ENCODE measurements at regions not wholly inside any gene's neighbourhood (a gene's known extent, or its start where the extent isn't known, plus 50 kb on each side); places are given as distances from the start of the nearest gene placed in this dataset.

- H3K27ac ChIP-seq (ENCODE audit: low read depth, low read length), result no peak overlapping the region
- H4K20me1 ChIP-seq (ENCODE audit: control insufficient read depth, insufficient read depth, low read depth, low read length), result no peaks in the 10 kb centered on the region
- no peak overlapping the region for H3K4me3 ChIP-seq (ENCODE audit: low read length)
- no peaks in the 10 kb centered on the region for H3K9me3 ChIP-seq (ENCODE audit: control insufficient read depth, insufficient read depth, low read length)
- TF ChIP-seq EZH2phosphoT487 (IDR thresholded peaks at IDR 0.05; ENCODE audit: borderline replicate concordance, low read length) (no peak), CTCF (IDR thresholded peaks at IDR 0.05; ENCODE audit: low read depth, low read length, poor library complexity, severe bottlenecking) (no peak)
- no peaks in the 10 kb centered on the region for H3K36me3 ChIP-seq (ENCODE audit: control insufficient read depth, low read length)
- no peaks in the 10 kb centered on the region for H3K27me3 ChIP-seq (ENCODE audit: control insufficient read depth, low read length)
- no peaks in the 10 kb centered on the region for H3K79me2 ChIP-seq (ENCODE audit: control insufficient read depth, low read length)
- H3F3A ChIP-seq (ENCODE audit: control insufficient read depth, insufficient read depth), result no peaks in the 10 kb centered on the region
- H3K4me1 ChIP-seq (ENCODE audit: control insufficient read depth, low read length), result no peaks in the 10 kb centered on the region
- no peak overlapping the region for H3K4me2 ChIP-seq (ENCODE audit: low read length)
- no peaks in the 10 kb centered on the region for H3K9me2 ChIP-seq (replicated peaks; ENCODE audit: control insufficient read depth, low read length)
Measured at GRCh38 chr4:158347556-158347955, 137.3 kb downstream of the TMEM144 start.

- TF ChIP-seq CTCF (IDR thresholded peaks at IDR 0.05; ENCODE audit: low read depth, low read length, poor library complexity, severe bottlenecking) (no peak), EZH2phosphoT487 (IDR thresholded peaks at IDR 0.05; ENCODE audit: borderline replicate concordance, low read length) (no peak)
Measured at GRCh38 chr4:158350161-158350560, 139.9 kb downstream of the TMEM144 start.

GRCh38 chr4:158353541-158354304 is 143.4 kb downstream of the TMEM144 start:
- no peak for TF ChIP-seq CTCF (IDR thresholded peaks at IDR 0.05; ENCODE audit: low read depth, low read length, poor library complexity, severe bottlenecking)
- no peak for TF ChIP-seq EZH2phosphoT487 (IDR thresholded peaks at IDR 0.05; ENCODE audit: borderline replicate concordance, low read length)
- Histone ChIP-seq H3K9me2 (replicated peaks; ENCODE audit: control insufficient read depth, low read length) (no peaks in the 10 kb centered on the region), H3F3A (ENCODE audit: control insufficient read depth, insufficient read depth) (no peaks in the 10 kb centered on the region), H4K20me1 (ENCODE audit: control insufficient read depth, insufficient read depth, low read depth, low read length) (no peaks in the 10 kb centered on the region), H3K4me1 (ENCODE audit: control insufficient read depth, low read length) (no peaks in the 10 kb centered on the region), H3K79me2 (ENCODE audit: control insufficient read depth, low read length) (no peaks in the 10 kb centered on the region), H3K27ac (ENCODE audit: low read depth, low read length) (no peak overlapping the region), H3K27me3 (ENCODE audit: control insufficient read depth, low read length) (no peaks in the 10 kb centered on the region), H3K4me2 (ENCODE audit: low read length) (no peak overlapping the region), H3K9me3 (ENCODE audit: control insufficient read depth, insufficient read depth, low read length) (no peaks in the 10 kb centered on the region), H3K4me3 (ENCODE audit: low read length) (no peak overlapping the region), H3K36me3 (ENCODE audit: control insufficient read depth, low read length) (no peaks in the 10 kb centered on the region)

More at GRCh38 chr4:158350161-158350560, 139.9 kb downstream of the TMEM144 start:
- Histone ChIP-seq H3F3A (ENCODE audit: control insufficient read depth, insufficient read depth) (no peaks in the 10 kb centered on the region), H3K4me3 (ENCODE audit: low read length) (no peak overlapping the region), H3K4me2 (ENCODE audit: low read length) (no peak overlapping the region), H3K27me3 (ENCODE audit: control insufficient read depth, low read length) (no peaks in the 10 kb centered on the region), H3K9me3 (ENCODE audit: control insufficient read depth, insufficient read depth, low read length) (no peaks in the 10 kb centered on the region), H4K20me1 (ENCODE audit: control insufficient read depth, insufficient read depth, low read depth, low read length) (no peaks in the 10 kb centered on the region), H3K36me3 (ENCODE audit: control insufficient read depth, low read length) (no peaks in the 10 kb centered on the region), H3K4me1 (ENCODE audit: control insufficient read depth, low read length) (no peaks in the 10 kb centered on the region), H3K27ac (ENCODE audit: low read depth, low read length) (no peak overlapping the region), H3K79me2 (ENCODE audit: control insufficient read depth, low read length) (no peaks in the 10 kb centered on the region), H3K9me2 (replicated peaks; ENCODE audit: control insufficient read depth, low read length) (no peaks in the 10 kb centered on the region)

Measured in DOHH2 (cell line).